Stimulated activated CD4-positive, alpha-beta T cell treated with anti-CD3 and anti-CD28 coated beads, TNF-alpha, amount 100 ng/mL, for 4 hours (primary cell): ENCODE measurements at regions not wholly inside any gene's neighbourhood (a gene's known extent, or its start where the extent isn't known, plus 50 kb on each side); places are given as distances from the start of the nearest gene placed in this dataset.
"Not testable (repeated sequence)": the region's sequence is repeated elsewhere in the genome, so short reads cannot be mapped to it uniquely, and the experiment has no call there.

Experiments
- DNase-seq, 3 experiments: peaks; one replicate each; pipeline ENCODE4 v3.0.0-alpha.2; 2020; ENCODE audit warnings: low read depth in 3 of 3

DNA sequence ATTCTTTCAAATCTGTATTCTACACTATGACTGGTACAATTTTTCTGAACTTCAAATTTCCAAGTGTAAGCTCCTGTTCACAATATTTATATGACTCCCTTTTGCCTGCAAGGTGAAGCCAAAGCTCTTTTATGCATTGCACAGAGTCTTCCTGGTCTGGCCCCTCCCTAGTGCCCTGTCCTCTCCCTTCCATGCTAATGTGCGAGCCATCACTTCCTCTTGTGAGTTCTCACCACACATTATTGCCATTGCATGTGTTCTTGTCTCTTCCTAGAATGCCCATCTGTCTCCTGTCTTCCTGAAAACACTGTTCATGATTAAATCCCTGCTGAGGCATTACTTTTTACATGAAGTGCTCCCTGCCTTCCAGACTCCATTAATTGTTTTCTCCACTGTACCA is 169.9 kb downstream of the MC4R start:
- no peak for DNase-seq

DNA sequence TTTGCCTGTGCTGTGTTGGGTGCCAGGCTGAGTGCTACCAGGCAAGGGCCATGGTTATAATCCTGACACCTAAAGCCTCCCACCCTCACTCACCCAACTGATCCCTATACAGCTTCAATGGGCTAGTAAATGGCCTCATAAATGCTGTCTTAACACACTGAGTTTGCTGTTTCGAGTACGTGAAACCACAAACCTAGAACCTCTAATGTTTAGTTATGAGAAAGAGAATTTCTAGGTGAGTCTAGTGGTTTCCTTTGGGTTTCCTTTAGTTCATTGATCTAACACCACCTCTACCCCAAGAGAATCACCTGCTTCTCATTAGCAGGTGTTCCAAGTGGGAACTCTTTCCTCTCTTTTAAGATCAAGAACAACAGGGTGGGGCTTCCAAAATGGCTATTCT is 172.0 kb downstream of the MC4R start:
- DNase-seq, result no peak

DNA sequence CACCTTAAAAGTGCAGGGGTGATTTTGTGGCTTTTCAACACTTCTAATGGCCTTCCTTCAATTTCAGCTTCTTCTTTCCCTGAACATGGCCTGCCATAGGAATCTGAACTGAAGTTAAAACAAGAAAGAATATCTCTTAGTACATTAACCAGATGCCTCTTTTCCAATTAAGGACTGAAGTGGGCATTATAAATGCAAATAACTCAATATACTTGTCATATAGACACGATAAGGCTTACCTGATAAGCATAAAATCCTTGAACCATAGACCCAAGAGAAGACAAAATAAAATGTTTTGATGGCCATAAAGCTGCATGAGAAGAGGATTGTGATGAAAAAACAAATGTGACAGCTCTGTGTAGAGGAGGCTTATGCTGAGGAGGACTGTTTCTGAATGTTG is 173.1 kb downstream of the MC4R start:
- DNase-seq, result no peak

DNA sequence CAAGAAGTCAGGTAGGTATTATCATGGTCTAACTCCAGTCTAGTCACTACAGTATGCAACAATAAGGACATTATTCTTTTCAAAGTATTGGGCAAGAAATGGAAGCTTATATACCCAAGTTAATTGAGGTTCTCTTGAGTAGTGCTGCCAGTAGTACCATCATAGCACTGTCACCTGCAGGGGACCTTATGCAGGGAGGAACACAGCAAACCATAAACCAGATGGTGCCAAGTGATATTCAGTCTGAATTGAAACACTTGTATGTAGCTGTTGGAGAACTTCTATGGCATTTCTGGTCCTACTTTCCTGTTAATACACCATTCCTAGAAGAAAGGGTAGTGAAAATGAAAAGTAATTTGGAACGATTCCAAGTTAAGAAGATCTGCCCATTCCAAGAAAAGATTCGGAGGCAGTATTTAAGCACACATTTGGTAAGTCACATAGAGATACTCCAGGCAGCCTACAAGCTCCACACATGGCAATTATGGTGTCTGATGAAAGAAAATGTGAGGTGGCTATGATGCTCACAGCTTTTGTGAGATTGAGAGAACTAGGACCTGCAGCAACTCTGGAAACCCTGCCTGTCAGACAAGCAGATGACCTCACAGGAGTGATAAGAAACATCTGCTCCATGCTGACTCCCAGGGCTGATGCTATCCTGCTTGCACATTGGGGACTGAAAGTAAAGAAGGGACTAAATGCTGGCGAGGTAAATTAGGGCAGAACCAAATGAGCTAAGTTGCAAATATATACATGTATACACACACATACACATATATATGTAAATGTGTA is 174.7 kb downstream of the MC4R start:
- DNase-seq, result no peak

DNA sequence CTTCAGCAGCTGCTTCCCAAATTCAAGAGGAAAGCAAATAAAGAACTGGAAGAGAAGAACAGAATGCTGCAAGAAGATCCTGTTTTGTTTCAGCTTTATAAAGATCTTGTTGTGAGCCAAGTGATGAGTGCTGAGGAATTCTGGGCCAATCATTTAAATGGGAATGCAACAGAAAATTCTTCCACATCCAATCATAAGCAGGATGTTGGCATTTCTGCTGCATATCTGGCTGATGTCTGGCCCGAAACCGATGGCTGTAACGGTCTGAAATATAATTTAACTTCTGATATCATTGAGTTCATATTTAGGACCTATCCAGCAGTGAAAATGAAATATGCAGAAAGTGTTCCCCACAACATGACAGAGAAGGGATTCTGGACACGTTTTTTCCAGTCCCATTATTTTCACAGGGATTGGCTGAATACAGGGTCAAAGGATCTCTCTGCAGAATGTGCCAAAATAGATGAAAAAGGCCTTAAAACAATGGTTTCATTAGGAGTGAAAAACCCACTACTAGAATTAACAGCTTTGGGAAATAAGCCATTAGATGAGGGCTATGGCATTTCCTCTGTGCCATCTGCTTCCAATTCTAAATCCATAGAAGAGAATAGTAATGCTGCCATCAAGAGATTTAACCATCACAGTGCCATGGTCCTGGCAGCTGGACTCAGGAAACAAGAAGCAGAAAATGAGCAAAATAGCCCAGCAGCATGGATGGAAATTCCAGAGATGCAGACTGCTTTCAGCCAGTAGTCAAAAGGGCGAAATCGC is 175.6 kb downstream of the MC4R start:
- DNase-seq, result no peak

DNA sequence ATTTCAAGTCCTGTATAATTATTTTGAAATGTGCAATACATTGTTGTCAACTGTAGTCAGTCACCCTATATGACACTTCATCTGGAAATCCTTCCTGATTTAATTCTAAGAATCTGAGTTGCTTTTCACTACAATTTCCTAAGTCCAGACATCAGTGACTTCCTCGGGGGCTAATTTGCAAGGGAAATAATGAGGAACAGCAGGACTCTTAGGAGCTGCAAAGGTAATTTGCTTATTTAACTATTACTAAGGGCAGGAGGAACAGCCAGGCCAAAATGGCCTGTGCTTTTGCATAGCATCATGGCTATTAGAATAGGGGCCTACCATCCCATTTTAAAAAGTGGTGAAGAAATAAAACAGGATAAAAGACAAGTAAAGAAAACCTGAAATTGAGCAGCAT is 178.8 kb downstream of the MC4R start:
- DNase-seq, result no peak

DNA sequence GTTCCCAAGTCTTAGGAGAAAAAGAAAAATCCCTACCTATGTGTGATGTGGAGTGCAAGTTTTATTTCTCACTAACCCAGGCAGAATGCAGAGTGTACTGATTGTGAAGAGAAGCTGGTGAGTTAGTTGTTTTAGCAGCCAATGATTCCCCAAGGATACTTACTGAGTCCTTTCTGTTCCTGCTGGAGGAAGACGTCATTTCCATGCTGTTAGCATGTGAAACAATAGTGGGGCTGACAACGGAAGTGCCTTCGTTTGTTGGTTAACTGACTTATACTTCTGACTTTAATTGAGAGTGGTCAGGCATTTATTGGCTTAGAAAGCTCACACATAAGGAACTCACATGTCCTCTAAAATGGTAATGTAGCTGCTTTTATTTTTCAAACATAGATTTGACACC is 180.6 kb downstream of the MC4R start:
- no peak for DNase-seq

DNA sequence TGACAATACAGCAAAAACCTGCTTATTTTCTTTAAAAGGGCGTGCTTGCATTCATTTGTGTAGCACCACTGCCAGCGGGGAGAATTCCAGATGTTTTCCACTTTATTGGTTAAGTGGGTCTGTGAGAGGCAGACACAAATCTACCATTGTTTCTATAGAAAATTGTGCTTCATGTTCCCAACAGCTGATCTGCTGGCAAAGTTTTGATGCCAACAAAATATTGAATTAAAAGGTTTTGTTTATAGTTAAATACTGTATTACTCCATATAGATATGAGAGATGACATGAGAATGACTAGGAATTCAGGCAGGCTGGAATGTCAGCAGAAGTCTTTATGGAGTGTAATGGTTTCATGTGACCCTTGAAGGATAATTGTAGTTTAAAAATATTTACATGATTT is 182.7 kb downstream of the MC4R start:
- DNase-seq, result no peak

DNA sequence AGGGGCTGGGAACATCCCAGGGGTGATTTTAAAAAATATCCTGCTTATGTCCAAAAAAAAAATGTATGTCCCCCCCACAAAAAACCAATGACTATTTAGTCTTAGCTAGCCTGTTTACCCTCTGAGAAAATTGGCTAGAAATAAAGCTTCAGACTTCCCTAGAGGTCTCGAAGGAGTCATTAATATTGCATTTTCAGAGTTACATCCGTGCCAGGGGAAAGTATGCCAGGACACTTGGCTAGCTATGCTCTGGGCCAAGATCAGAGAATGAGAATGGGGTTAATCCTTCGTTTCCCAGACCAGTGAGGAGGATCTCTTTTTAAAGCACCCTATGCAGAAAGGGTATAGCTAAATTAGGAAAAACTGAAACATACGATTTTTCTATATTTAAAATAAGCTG is 183.6 kb downstream of the MC4R start:
- DNase-seq, result no peak

DNA sequence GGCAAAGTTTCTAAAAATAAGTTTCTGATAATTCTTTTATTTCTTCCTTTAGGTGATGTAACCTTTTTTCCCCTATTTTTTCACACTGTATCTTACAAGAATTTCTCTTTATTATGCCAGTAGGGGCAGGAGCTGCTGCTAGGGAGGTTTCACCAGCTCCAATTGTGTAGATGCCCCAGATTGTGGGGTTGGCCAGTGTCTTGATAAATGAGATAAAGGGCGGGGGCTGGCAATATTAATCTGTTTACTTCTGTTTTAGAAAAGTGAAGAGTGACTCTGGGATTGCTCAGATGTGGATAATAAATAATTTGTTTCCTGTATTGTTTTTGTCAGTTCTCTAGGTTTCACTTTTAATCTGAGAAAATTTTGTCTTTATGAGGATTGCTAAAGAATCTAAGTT is 190.4 kb downstream of the MC4R start:
- no peak for DNase-seq

DNA sequence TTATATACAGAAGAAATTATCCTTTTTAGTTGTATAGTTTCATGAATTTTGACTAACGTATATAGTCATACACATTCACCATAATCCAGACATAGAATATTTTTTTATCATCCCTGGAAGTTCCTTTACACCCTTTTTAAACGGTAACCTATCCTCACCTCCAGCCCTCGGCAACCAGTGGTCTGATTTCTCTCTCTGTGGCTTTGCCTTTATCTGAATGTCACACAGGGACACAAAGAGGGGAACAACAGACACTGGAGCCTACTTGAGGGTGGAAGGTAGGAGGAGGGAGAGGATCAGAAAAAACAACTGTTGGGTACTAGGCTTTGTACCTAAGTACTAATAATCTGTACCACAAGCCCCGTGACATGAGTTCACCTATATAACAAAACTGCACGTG is 191.9 kb downstream of the MC4R start:
- no peak for DNase-seq

DNA sequence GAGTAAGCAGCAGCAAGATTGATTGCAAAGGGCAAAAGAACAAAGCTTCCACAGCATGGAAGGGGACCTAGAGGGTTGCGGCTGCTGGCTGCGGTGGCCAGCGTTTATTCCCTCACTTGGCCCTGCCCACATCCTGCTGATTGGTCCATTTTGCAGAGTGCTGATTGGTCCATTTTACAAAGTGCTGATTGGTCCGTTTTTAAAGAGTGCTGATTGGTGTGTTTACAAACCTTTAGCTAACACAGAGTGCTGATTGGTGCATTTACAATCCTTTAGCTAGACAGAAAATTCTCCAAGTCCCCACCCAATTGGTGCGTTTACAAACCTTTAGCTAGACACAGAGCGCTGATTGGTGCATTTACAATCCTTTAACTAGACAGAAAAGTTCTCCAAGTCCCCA is 194.4 kb downstream of the MC4R start:
- DNase-seq, result not testable (repeated sequence)

DNA sequence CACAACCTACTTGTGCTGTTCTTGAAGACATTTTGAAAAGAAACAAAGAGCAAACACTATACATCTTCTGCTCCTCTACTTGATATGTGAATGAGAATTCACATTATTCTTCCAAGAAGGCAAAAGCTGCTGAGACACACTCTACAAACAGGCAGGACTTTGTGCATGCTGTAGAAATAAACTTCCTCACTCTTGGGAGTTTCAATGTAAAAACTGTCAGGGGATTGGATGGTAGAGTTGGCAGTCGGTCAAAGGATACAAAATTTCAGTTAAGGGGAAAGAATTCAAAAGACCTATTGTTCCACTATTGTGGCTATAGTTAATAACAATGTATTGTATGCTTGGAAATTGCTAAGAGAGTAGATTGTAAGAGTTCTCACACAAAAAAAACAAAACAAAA is 196.3 kb downstream of the MC4R start:
- no peak for DNase-seq

DNA sequence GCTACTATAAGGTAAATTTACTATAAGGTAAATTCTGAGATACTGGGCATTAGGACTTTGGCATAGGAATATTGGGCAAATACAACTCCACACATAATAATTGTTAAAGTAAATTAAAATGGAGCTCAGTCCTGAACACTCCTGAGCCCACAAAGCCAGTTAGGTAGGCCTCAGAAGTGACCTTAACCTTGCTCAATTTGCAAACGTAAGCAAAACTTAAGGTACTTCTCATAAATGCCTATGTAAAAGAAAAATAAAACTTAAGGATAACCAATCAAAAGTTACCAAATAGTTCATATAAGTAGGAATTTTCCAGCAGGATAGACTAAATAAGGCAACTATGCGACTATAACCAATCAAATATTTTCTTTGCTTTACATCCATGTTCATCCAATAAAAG is 197.7 kb downstream of the MC4R start:
- no peak for DNase-seq

DNA sequence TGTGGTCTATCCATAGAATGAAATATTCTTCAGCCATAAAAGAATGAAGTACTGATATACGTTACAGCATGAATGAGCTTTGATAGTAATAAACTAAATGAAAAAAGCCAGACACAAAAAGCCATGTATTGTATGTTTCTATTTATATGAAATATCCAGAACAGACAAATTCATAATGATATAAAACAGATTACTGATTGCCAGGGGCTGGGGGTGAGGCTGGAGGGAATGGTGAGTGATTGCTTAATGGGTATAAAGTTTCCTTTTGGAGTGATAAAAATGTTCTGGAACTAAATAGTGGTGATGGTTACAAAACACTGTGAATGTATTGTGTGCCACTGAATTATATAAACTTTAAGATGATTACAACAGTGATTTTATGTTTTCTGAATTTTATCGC is 200.5 kb downstream of the MC4R start:
- DNase-seq, result no peak

DNA sequence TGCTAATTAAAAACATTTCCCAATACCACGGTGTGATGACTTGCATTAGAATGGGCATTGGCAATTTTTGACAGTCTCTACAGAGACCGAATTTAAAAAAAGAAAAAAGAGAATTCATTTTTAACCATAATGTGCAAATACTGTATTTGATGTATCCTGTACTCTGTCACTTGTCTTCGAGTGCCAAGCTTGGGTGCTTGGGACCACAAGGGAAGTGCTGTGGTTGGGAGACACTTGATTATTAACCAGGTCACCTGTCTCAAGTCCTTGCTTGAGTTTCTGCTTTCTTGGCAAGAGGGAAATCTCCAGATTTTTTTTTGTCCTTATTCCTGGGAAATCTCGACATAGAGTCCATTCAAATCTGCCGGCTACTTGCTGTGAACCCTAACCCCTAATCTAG is 209.0 kb downstream of the MC4R start:
- no peak for DNase-seq

DNA sequence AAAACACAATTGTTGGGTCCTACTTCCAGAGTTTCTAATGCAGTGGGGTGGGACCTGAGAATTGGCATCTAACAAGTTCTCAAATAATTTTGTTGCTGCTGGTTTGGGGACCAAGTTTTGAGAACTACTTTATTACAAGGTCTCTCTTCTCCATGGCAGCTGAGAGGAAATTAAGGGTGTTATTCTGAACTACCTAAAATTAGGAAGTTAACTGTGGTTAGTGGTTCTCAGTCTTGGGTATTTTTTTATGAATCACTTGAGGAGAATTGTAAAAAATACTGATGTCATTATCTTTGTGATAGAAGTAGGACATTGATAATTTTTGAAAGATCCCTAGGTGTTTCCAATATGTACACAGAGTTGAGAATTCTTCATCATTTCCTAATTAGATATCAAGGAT is 210.2 kb downstream of the MC4R start:
- no peak for DNase-seq

DNA sequence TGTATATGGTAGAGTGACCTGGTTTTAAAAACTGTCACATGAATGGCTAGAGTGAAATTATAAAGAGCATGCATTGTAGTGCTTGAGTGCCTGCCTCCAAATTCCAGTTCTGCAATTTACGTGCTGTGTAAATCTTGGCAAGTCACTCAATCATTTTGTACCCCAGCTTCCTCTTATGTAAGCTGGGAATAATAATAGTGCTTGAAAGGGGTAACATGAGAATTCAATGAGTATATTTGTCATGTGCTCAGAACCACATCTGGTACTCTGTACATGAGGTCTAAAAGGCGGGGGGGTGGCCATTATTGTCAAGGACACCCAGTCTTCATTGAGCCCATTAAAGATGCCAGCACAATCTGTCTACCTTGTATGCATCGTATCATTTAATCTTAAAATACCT is 214.8 kb downstream of the MC4R start:
- DNase-seq, result no peak

DNA sequence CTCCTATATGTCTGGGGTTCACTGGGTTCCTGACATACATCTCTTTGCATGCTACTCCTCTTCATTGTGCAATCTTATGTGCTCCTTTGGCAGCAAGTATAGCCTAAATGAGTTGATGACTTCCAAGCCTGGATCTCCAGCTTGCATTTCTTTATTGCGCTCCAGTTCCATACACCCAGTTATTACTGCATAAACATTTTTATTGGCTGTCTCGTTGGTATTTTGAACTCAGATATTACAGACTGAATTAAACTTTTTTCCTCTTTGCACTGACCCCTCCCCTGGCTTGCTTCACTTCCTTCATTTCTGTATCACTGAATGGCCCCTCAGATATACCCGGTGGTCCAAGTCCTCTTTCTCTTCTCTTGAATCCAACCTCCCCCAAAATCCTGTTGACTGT is 219.2 kb downstream of the MC4R start:
- DNase-seq, result no peak

DNA sequence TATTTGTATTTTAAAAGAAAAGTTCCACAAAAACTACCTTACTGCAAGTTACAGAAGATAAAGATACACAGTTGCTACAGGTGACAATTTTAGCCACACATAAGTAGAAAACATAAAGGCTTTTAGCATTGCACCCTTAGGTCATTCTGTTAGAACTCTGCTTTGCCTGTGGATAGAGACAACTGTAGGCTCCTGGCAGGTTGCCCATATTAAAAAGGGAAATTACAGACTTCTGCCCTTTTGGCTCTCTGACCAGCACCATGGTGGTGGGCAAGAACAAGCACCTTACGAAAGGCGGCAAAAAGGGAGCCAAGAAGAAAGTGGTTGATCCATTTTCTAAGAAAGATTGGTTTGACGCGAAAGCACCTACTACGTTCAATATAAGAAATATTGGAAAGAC is 223.3 kb downstream of the MC4R start:
- no peak for DNase-seq

DNA sequence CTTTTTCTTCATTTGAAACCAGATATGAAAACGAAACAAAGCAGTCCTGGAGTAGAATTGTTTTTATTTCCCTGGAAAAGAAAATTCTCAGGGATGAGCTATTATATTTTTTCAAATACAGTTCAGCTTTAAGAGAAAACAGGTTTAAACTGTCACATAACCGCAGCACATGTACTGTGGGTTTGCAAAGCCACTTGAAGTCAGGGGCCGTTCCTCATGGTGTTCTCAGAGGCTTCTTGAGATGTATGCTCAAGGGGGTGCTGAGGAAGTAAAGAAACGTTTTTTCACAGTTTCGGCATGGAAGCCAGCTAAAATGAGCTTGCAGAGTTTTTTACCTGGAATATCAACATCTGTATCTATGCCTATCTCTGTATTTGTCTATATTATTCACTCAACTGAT is 225.3 kb downstream of the MC4R start:
- no peak for DNase-seq

DNA sequence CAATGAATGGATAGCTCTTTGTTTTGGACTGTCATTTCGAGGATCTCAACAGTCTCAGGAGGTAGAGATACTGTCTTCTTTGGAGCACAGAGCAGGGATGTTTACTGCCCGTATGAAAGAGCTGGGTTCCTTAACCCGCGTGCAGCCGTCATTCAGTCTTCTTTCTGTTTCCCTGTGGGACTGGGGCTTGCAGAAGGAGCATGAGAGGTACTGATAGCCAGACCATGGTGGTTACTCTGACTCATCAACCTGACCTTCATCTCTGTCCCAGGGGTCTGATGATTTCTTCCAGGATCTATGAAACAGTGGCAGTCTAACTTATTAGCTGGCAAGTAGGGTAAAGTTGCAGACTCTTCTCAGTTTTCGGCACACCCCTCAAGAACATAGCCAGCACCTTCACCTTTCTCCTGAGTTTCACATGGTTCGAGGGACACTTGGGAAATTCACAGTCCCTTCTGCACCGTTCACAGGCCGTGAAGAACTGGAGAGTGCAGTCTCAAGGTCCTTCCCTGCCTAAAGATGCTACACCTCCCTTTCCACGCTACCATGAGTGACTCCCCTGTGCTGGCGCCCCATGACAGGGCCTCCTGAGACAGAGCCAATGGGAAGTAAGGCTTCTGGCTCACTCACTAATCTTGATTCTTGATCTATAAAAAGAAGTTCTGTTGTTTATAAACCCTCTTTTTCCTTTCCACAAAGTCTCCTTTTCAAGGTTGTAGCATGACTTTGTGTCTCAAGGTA is 226.2 kb downstream of the MC4R start:
- no peak for DNase-seq

DNA sequence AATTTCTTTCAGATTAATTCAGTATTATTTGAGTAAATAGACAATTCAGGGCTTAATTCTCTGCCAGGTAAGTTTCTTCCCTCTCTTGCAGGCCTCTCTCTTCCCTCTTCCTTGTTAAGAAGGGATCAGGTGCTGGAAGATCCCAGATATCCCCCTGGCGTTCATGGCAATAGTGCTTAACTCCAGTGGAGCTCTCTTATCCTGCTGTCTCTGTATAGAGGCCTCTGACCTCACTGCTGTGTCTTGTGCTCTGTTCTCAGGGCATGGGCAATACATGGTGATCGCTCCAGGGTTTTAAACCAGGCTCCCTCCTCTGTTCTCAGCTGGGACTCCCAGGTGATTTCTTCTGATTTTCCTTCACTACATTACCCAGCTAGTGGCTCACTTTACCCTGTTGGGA is 226.8 kb downstream of the MC4R start:
- no peak for DNase-seq
